IPS DF 6.9 (cell line): ENCODE measurements at regions not wholly inside any gene's neighbourhood (a gene's known extent, or its start where the extent isn't known, plus 50 kb on each side); places are given as distances from the start of the nearest gene placed in this dataset.
"Not testable (repeated sequence)": the region's sequence is repeated elsewhere in the genome, so short reads cannot be mapped to it uniquely, and the experiment has no call there.

Experiments
- DNase-seq: peaks from one replicate; pipeline ENCODE4 v3.0.0-alpha.2; 2013; ENCODE audit warnings: low read depth, low spot score
- H3K27ac ChIP-seq: one replicate; pipeline ENCODE4 v1.5.1; 2013; ENCODE audit warnings: low read length, control low read depth
- H3K27me3 ChIP-seq: 2 replicates; pipeline ENCODE4 v1.6.1; 2013; ENCODE audit warnings: mild to moderate bottlenecking, low read length; ENCODE audit not compliant: control insufficient read depth, insufficient read depth
- H3K36me3 ChIP-seq: 2 replicates; pipeline ENCODE4 v1.6.1; 2013; ENCODE audit warnings: low read length; ENCODE audit not compliant: control insufficient read depth, insufficient read depth
- H3K4me1 ChIP-seq: 2 replicates; pipeline ENCODE4 v1.6.1; 2013; ENCODE audit warnings: low read length; ENCODE audit not compliant: control insufficient read depth, insufficient read depth
- H3K4me3 ChIP-seq: 2 replicates; pipeline ENCODE4 v1.5.1; 2013; ENCODE audit warnings: mild to moderate bottlenecking, low read length
- H3K9me3 ChIP-seq: 2 replicates; pipeline ENCODE4 v1.6.1; 2013; ENCODE audit warnings: low read length, inconsistent platforms; ENCODE audit not compliant: control insufficient read depth, insufficient read depth
- WGBS: extraction: QIAGEN DNeasy Blood & Tissue Kit; methylation state at CpG from one replicate; pipeline ENCODE4 v1.1.7; 2013; ENCODE audit warnings: mixed read lengths, missing lambda C conversion rate; ENCODE audit not compliant: insufficient read length, insufficient coverage; 5-methylcytosine and 5-hydroxymethylcytosine counted together

DNA sequence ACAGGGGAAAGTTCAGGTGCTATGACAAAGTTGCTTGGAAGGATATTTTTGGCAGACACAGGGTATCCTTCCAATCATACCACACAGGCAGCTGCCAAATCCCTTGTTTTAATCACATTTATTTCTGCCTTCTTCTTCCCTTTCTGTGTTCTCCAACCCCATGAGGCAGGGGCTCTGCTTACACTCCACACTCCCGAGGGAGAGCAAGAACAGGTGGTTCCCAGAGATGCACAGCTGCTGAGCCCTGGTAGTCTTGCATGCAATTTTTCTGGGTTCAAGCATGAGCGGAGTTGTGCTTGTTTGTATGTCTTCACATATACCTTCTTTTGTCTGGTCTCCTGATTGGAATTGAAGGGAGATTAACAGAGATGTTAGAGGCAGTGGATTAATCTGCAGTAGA is 251.7 kb upstream of the ST6GAL2 start:
- no peaks in the 10 kb centered on the region for H3K27me3 ChIP-seq
- no peak overlapping the region for H3K27ac ChIP-seq
- no peak for DNase-seq
- no peaks in the 10 kb centered on the region for H3K36me3 ChIP-seq
- H3K4me3 ChIP-seq = no peak overlapping the region
- no peaks in the 10 kb centered on the region for H3K9me3 ChIP-seq
- no peaks in the 10 kb centered on the region for H3K4me1 ChIP-seq
- no CpG with 5 or more reads among the region's 2 CpGs for WGBS

DNA sequence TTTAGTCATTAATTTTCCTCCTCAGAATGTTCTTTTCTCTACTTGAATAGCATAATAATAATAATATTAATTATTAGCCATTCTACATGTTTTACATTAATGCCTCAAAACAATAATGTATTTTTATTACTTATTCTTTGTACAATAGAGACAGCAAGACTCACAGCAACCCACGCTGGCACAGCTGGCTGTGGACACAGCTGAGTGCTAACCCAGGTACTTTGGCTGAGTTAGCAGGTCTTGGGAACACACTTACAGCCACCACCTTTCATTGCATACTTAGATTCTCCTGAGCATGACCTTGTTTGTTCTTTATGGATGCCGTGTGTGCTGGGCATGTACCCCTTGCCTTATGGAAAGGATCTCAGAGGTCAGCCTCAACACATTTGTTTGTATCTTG is 260.2 kb upstream of the ST6GAL2 start:
- WGBS = no CpG with 5 or more reads among the region's 2 CpGs
- no peak overlapping the region for H3K27ac ChIP-seq

DNA sequence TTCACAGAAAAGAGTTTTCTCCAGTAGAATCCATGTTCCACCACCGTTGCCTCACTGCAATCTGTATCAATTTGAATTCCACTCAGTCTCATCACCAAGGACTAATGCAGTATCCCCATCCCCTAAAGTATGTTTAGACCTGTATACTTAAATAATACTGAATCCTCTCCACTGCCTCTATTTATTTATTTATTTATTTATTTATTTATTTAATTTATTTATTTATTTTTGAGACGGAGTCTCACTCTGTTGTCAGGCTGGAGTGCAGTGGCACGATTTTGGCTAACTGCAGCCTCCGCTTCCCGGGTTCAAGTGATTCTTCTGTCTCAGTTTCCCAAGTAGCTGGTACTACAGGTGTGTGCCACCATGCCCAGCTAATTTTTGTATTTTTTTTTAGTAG is 260.7 kb upstream of the ST6GAL2 start:
- not testable (repeated sequence) for H3K27me3 ChIP-seq, H3K4me3 ChIP-seq, H3K36me3 ChIP-seq, H3K4me1 ChIP-seq, DNase-seq, H3K9me3 ChIP-seq, H3K27ac ChIP-seq
- no CpG with 5 or more reads among the region's 5 CpGs for WGBS

More for the DNA sequence above, 260.2 kb upstream of the ST6GAL2 start:
- no peaks in the 10 kb centered on the region for H3K27me3 ChIP-seq
- H3K4me1 ChIP-seq = no peaks in the 10 kb centered on the region
- H3K9me3 ChIP-seq = peaks cover 1% of the 10 kb centered on the region; the same call in 1 of the 2 replicates
- H3K4me3 ChIP-seq = no peak overlapping the region
- DNase-seq = no peak
- H3K36me3 ChIP-seq = no peaks in the 10 kb centered on the region

DNA sequence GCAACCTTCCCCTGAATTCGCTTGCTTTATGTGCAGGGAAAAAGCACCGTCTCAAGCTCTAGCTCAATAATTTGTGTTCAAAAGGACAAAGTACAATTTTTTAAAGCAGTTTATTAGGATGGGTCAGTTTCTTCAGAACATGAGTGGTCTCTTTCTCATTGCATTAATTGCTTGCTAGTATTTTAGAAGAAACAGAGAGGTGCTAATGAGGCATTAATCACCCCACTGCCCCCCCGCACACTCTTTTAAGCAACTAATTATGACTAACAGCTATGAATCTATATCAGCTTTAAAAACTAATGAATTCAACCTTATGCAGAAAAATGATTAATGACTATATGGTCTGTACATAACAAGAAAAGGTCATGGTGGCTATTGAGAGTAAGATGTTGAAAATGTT is 262.1 kb upstream of the ST6GAL2 start:
- no peak for DNase-seq
- H3K4me3 ChIP-seq = no peak overlapping the region
- no peaks in the 10 kb centered on the region for H3K4me1 ChIP-seq
- H3K9me3 ChIP-seq = peaks cover 1% of the 10 kb centered on the region; the same call in 1 of the 2 replicates
- H3K27ac ChIP-seq = no peak overlapping the region
- no peaks in the 10 kb centered on the region for H3K36me3 ChIP-seq
- no peaks in the 10 kb centered on the region for H3K27me3 ChIP-seq
- WGBS = no CpG with 5 or more reads among the region's 3 CpGs

DNA sequence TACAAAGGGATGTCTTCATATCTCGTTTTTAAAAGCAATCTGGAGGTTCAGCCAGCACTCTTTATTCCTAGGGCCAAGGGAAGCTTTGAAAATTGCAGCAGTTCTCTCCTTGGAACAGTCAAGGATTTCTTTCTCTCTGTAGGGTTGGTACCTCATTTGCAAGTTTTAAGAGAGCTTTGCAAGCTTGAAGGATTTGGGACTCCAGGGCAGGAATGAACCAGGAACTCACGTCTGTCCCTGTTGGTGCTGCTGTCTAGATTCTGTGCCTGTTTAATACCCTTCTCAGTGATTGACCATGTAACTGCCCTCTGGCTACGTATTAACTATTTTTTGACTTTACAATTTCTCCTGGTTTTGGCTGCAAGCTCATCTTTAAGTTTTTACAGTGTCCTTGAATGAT is 262.5 kb upstream of the ST6GAL2 start:
- no peaks in the 10 kb centered on the region for H3K27me3 ChIP-seq
- H3K4me1 ChIP-seq = no peaks in the 10 kb centered on the region
- H3K9me3 ChIP-seq = peaks cover 1% of the 10 kb centered on the region; the same call in 1 of the 2 replicates
- DNase-seq = no peak
- H3K36me3 ChIP-seq = no peaks in the 10 kb centered on the region
- WGBS = no CpG with 5 or more reads among the region's 3 CpGs
- no peak overlapping the region for H3K27ac ChIP-seq
- no peak overlapping the region for H3K4me3 ChIP-seq

DNA sequence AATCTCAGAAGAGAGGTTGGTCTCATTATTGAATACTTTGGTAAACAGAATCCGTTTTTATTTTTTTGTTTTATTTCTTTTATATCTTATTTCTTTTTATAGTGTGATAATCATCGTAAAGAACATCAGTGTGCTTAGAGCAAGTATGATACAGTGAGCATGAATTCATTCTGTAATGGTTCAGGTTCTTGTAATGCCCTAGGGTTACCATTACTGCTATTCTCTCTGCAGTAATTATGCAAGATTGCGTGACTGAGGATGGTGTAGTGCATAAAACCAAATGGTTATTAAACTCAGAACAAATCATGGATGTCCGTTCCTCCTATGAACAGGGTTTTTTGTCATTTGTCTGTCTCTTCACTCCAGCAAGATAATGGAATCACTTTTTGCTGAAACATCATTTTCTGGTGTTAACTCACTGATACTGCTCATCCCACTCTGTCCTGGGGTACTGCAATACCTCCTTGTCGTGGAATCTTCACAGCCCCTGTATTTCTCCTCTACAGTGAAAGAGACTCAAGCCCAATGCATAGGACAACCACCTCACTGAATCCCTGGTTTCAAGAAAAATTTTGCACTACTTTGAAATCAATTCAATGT is 274.8 kb upstream of the ST6GAL2 start:
- Histone ChIP-seq H3K4me3 (no peak overlapping the region), H3K36me3 (no peaks in the 10 kb centered on the region), H3K4me1 (no peaks in the 10 kb centered on the region), H3K27me3 (no peaks in the 10 kb centered on the region), H3K9me3 (no peaks in the 10 kb centered on the region), H3K27ac (no peak overlapping the region)
- no CpG with 5 or more reads among the region's 5 CpGs for WGBS
- DNase-seq = no peak

DNA sequence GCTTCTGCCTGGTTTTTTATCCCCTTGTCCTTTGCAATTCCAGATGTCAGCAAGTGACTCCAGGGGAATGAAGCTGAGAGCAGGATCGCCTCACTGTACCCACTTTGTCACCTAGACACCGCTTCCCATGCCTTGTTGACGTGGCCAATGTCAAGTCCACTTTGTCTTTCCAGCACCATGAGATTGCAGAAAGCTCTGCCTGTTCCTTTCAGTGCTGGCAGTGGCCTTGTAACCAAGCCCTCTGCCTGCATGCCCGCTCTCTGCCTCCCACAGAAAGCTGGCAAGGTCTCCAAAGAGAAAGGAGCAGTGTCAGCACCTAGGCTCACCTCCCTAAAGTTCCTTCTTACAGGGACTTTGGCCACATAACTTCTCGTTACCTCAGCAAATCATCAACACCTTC is 282.2 kb upstream of the ST6GAL2 start:
- Histone ChIP-seq H3K9me3 (no peaks in the 10 kb centered on the region), H3K27me3 (no peaks in the 10 kb centered on the region), H3K27ac (no peak overlapping the region), H3K36me3 (no peaks in the 10 kb centered on the region), H3K4me3 (no peak overlapping the region), H3K4me1 (no peaks in the 10 kb centered on the region)
- DNase-seq = no peak
- WGBS = no CpG with 5 or more reads among the region's 5 CpGs

DNA sequence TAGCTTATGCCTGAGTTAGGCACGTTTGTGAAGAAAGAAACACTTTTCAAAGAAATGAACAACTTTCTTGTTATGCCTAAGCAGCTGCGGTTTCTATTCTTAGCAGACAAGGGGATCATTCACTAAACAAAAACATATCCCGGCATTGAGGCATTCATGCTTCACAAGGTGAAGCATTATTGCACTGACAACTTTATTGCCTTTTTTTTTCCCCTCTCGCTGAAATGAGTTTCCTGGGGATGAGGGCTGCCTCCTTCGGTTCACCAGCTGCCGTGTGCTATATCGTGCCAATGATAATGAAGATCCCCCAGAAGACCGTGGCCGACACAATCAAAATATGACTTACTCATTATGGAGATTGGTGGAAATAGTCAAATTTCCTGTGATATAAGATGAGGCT is 288.2 kb upstream of the ST6GAL2 start:
- no peaks in the 10 kb centered on the region for H3K4me1 ChIP-seq
- no peak overlapping the region for H3K27ac ChIP-seq
- WGBS = no CpG with 5 or more reads among the region's 9 CpGs
- no peaks in the 10 kb centered on the region for H3K36me3 ChIP-seq
- no peak overlapping the region for H3K4me3 ChIP-seq
- H3K27me3 ChIP-seq = no peaks in the 10 kb centered on the region
- H3K9me3 ChIP-seq = no peaks in the 10 kb centered on the region
- DNase-seq = no peak

DNA sequence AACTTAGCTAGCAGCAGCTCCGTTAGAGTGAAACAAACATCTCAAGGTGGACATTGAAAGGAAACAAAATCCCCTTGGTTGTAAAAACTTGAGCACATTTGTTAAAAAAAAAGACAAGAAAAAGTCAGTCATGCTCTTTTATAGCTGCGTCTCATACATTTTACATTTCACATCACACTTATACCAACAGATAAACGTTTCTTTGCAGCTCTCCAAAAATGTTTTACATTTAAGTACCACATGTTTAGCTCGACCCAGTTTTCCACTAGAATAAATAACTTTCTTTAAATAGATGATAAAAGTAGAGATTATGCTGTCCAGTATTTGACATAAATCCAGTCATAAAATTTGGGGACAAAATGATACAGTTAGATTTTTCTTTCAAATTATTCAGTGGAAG is 297.0 kb upstream of the ST6GAL2 start:
- Histone ChIP-seq H3K9me3 (no peaks in the 10 kb centered on the region), H3K4me3 (no peak overlapping the region), H3K4me1 (no peaks in the 10 kb centered on the region), H3K27me3 (no peaks in the 10 kb centered on the region), H3K36me3 (no peaks in the 10 kb centered on the region), H3K27ac (no peak overlapping the region)
- DNase-seq = no peak
- WGBS = 100% methylated on average over 2 of the region's 4 CpGs

DNA sequence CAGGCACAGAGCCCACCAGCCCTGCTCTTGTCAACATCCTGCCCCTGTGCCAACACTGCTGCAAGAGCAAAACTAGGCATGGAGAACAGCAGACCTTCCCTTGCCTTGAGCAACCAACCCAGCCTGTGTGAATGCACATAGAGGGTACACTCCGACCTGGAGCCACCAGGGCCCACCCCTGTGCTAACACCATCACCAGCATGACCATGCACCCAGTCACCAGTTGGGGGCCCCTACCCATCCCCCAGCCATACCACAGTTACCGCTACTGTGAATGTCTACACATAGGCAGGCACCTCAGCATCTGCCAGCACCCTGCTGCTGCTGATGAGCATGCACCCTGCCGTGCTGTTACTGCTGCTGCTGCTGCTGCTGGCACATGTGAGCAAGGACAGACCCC is 301.9 kb upstream of the ST6GAL2 start:
- Histone ChIP-seq H3K36me3 (no peaks in the 10 kb centered on the region), H3K4me3 (no peak overlapping the region), H3K4me1 (no peaks in the 10 kb centered on the region), H3K9me3 (no peaks in the 10 kb centered on the region), H3K27ac (no peak overlapping the region), H3K27me3 (no peaks in the 10 kb centered on the region)
- DNase-seq = no peak
- WGBS = no CpG with 5 or more reads among the region's 3 CpGs

DNA sequence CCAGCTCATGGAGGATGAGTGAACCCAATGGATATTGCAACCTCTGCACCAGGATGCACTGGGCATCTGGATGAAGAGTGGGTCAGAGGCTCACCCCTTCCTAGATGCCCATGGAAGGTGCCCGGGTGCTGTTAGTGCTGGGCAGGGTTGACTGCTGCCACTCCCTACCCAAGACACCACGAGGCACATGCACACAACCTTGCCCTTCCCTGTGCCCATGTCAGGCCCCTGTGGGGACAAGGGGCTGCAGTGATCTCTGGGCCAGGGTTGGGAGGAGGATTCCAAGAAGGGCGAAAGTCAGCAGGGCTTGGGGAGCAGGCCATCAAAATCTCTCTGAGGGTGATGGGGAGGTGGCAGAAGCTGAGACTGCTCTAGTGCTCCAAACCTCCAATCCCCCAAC is 309.7 kb upstream of the ST6GAL2 start:
- no peaks in the 10 kb centered on the region for H3K36me3 ChIP-seq
- H3K4me3 ChIP-seq = no peak overlapping the region
- no peaks in the 10 kb centered on the region for H3K27me3 ChIP-seq
- H3K27ac ChIP-seq = no peak overlapping the region
- no CpG with 5 or more reads among the region's 3 CpGs for WGBS
- H3K4me1 ChIP-seq = no peaks in the 10 kb centered on the region
- DNase-seq = no peak
- H3K9me3 ChIP-seq = no peaks in the 10 kb centered on the region
